DOHH2 (cell line): ENCODE measurements at regions not wholly inside any gene's neighbourhood (a gene's known extent, or its start where the extent isn't known, plus 50 kb on each side); places are given as distances from the start of the nearest gene placed in this dataset.

Experiments
- EZH2phosphoT487 ChIP-seq: fragments of 200-600 bp; sonication (generic); IDR thresholded peaks from 2 replicates; pipeline ENCODE4 v1.6.1; 2017; ENCODE audit warnings: borderline replicate concordance, mild to moderate bottlenecking, antibody characterized with exemption, low read length, moderate library complexity, mixed read lengths
- TF ChIP-seq, protein P1 (sequence below): fragments of 200-600 bp; sonication (generic); IDR thresholded peaks from one replicate; pipeline ENCODE4 v1.5.1; 2014; ENCODE audit warnings: antibody characterized with exemption, mild to moderate bottlenecking, low read depth, low read length; ENCODE audit not compliant: poor library complexity, severe bottlenecking

- TF ChIP-seq, protein P1, sequence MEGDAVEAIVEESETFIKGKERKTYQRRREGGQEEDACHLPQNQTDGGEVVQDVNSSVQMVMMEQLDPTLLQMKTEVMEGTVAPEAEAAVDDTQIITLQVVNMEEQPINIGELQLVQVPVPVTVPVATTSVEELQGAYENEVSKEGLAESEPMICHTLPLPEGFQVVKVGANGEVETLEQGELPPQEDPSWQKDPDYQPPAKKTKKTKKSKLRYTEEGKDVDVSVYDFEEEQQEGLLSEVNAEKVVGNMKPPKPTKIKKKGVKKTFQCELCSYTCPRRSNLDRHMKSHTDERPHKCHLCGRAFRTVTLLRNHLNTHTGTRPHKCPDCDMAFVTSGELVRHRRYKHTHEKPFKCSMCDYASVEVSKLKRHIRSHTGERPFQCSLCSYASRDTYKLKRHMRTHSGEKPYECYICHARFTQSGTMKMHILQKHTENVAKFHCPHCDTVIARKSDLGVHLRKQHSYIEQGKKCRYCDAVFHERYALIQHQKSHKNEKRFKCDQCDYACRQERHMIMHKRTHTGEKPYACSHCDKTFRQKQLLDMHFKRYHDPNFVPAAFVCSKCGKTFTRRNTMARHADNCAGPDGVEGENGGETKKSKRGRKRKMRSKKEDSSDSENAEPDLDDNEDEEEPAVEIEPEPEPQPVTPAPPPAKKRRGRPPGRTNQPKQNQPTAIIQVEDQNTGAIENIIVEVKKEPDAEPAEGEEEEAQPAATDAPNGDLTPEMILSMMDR, result no peak
- no peak for TF ChIP-seq EZH2phosphoT487
Measured at GRCh38 chr12:124160097-124160756, 134.7 kb upstream of the RFLNA start.
